PC-9 (cell line): ENCODE measurements at regions not wholly inside any gene's neighbourhood (a gene's known extent, or its start where the extent isn't known, plus 50 kb on each side); places are given as distances from the start of the nearest gene placed in this dataset.

Experiments
- BruUV-seq: library from RNA; stranded (reverse); fragments of 400-500 nt; replicated peaks from 2 replicates; lab custom pipeline; 2021; lab: Mats Ljungman, UMichigan
- CTCF ChIA-PET: fragments of 300-600 bp; sonication (Branson Sonifier 250); formaldehyde crosslinking; loops from one replicate; lab custom pipeline; 2022; ENCODE audit warnings: antibody characterized with exemption; lab: Charles Lee
- POLR2A ChIA-PET: fragments of 300-600 bp; sonication (Branson Sonifier 250); formaldehyde crosslinking; loops from one replicate; lab custom pipeline; 2022; ENCODE audit warnings: antibody characterized with exemption; ENCODE audit not compliant: unreplicated experiment; lab: Charles Lee
- DNase-seq, 2 experiments: peaks; one replicate each; pipeline versions ENCODE4 v3.0.0 to v3.0.0-alpha.2; 2015 to 2022; ENCODE audit warnings: mixed read lengths in 1 of 2
- H2AFZ ChIP-seq: fragments of 200-600 bp; sonication (generic); 2 replicates; pipeline ENCODE4 v1.8.1; 2017; ENCODE audit warnings: antibody characterized with exemption
- H3F3A ChIP-seq: fragments of 200-600 bp; sonication (generic); 2 replicates; pipeline ENCODE4 v1.8.1; 2017; ENCODE audit warnings: antibody characterized with exemption, mild to moderate bottlenecking, low read depth; ENCODE audit not compliant: insufficient read depth
- H3K27ac ChIP-seq: fragments of 200-600 bp; sonication (generic); 2 replicates; pipeline ENCODE4 v1.6.1; 2016; ENCODE audit warnings: mixed run types
- H3K27me3 ChIP-seq: fragments of 200-600 bp; sonication (generic); 2 replicates; pipeline ENCODE4 v1.6.1; 2016; ENCODE audit warnings: low read depth, mixed run types; ENCODE audit not compliant: insufficient read depth
- H3K36me3 ChIP-seq: fragments of 200-600 bp; sonication (generic); 2 replicates; pipeline ENCODE4 v1.6.1; 2016; ENCODE audit warnings: low read depth, mixed run types
- H3K4me1 ChIP-seq: fragments of 200-600 bp; sonication (generic); replicated peaks from 2 replicates; pipeline ENCODE4 v1.6.1; 2016; ENCODE audit warnings: mixed run types; ENCODE audit not compliant: insufficient read depth
- H3K4me2 ChIP-seq: fragments of 200-600 bp; sonication (generic); 2 replicates; pipeline ENCODE4 v1.6.1; 2017; ENCODE audit warnings: mixed run types
- H3K4me3 ChIP-seq: fragments of 200-600 bp; sonication (generic); 2 replicates; pipeline ENCODE4 v1.6.1; 2016; ENCODE audit warnings: mixed run types
- H3K79me2 ChIP-seq: fragments of 200-600 bp; sonication (generic); 2 replicates; pipeline ENCODE4 v1.6.1; 2017; ENCODE audit warnings: low read depth, mixed run types
- H3K9me2 ChIP-seq: fragments of 200-600 bp; sonication (generic); 2 replicates; pipeline ENCODE4 v1.8.1; 2017; ENCODE audit warnings: mild to moderate bottlenecking; ENCODE audit not compliant: insufficient read depth
- H3K9me3 ChIP-seq: fragments of 200-600 bp; sonication (generic); 2 replicates; pipeline ENCODE4 v1.8.1; 2016; ENCODE audit warnings: low read depth; ENCODE audit not compliant: insufficient read depth
- H4K20me1 ChIP-seq: fragments of 200-600 bp; sonication (generic); 2 replicates; pipeline ENCODE4 v1.8.1; 2017; ENCODE audit not compliant: insufficient read depth
- EZH2 ChIP-seq: fragments of 200-600 bp; sonication (generic); IDR thresholded peaks from 2 replicates; pipeline ENCODE4 v1.8.0; 2017; ENCODE audit warnings: antibody characterized with exemption, low read depth
- intact Hi-C: fragments of 100-400 bp; cut with micrococcal nuclease; formaldehyde crosslinking; loops from one replicate; pipeline ENCODE4 v1.10.0; 2022; ENCODE audit not compliant: unreplicated experiment
- TF ChIP-seq, protein P1 (sequence below): fragments of 200-600 bp; sonication (generic); conservative IDR thresholded peaks from 2 replicates; pipeline ENCODE4 v1.6.1; 2017; ENCODE audit warnings: mixed run types, antibody characterized with exemption, mild to moderate bottlenecking, moderate library complexity

DNA sequence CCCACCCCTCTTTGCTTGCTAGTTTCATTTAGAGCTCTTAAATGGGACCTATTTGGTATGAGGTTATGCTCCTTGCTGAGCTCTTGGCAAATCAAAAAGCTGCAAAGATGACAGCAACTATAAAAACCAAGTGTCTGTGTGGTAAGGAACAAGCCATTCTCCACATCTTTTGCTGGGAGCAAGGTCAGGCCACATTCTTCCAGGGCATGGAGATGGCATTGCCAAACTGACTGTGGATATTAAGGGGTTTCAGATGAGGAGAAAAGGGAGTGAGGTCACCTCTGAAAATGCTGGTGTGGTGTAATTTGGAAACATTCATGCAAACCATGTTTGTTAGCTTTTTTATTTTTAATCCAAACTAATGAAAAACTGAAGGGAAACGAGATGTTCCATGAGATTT lies 218.8 kb upstream of the IL12B start:
- ChIA-PET POLR2A (no interaction called here), CTCF (no interaction called here)
- BruUV-seq = no TSS peak

DNA sequence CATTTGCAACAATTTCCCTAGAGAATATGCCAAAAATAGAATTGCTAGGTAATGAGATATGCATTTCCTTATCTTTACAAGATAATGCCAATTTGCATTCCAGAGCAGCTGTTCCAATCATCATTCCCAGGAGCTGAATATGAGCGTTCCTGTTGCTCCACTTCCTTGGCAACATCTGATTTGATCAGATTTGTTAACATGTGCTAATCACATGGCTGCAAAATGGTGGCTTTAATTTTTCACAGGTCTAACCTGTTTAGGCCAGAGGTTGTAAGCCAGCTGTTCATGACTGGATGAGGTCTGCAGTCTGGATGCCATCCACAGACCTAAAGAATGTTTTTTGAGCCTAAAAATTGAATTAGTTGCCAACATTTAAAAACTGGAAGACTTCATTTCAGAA lies 220.7 kb upstream of the IL12B start:
- H3K9me2 ChIP-seq = no peaks in the 10 kb centered on the region
- no peak overlapping the region for H3K27ac ChIP-seq
- CTCF ChIA-PET = no interaction called here
- H3K4me3 ChIP-seq = no peak overlapping the region
- H3K27me3 ChIP-seq = no peaks in the 10 kb centered on the region
- DNase-seq = no peak
- H3K4me1 ChIP-seq = no peaks in the 10 kb centered on the region
- no peaks in the 10 kb centered on the region for H3F3A ChIP-seq
- peaks cover 4% of the 10 kb centered on the region; the same call in 1 of the 2 replicates for H3K9me3 ChIP-seq
- H3K4me2 ChIP-seq = no peak overlapping the region
- intact Hi-C loops = no loop called here
- POLR2A ChIA-PET = no interaction called here
- no peaks in the 10 kb centered on the region for H4K20me1 ChIP-seq
- H3K79me2 ChIP-seq = no peaks in the 10 kb centered on the region
- H3K36me3 ChIP-seq = no peaks in the 10 kb centered on the region
- BruUV-seq = no TSS peak
- no peak overlapping the region for H2AFZ ChIP-seq
- TF ChIP-seq EZH2 = no peak
- TF ChIP-seq, protein P1, sequence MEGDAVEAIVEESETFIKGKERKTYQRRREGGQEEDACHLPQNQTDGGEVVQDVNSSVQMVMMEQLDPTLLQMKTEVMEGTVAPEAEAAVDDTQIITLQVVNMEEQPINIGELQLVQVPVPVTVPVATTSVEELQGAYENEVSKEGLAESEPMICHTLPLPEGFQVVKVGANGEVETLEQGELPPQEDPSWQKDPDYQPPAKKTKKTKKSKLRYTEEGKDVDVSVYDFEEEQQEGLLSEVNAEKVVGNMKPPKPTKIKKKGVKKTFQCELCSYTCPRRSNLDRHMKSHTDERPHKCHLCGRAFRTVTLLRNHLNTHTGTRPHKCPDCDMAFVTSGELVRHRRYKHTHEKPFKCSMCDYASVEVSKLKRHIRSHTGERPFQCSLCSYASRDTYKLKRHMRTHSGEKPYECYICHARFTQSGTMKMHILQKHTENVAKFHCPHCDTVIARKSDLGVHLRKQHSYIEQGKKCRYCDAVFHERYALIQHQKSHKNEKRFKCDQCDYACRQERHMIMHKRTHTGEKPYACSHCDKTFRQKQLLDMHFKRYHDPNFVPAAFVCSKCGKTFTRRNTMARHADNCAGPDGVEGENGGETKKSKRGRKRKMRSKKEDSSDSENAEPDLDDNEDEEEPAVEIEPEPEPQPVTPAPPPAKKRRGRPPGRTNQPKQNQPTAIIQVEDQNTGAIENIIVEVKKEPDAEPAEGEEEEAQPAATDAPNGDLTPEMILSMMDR = no peak

More for the DNA sequence above, 218.8 kb upstream of the IL12B start:
- DNase-seq = no peak
- Histone ChIP-seq H3F3A (0 out of 2 replicates have a peak, but pooled peaks cover 2% of the 10 kb centered on the region), H3K9me3 (peaks cover 4% of the 10 kb centered on the region; the same call in 1 of the 2 replicates), H3K27me3 (no peaks in the 10 kb centered on the region), H3K4me2 (no peak overlapping the region), H3K36me3 (no peaks in the 10 kb centered on the region), H3K27ac (no peak overlapping the region), H2AFZ (no peak overlapping the region), H4K20me1 (no peaks in the 10 kb centered on the region), H3K79me2 (no peaks in the 10 kb centered on the region), H3K9me2 (no peaks in the 10 kb centered on the region), H3K4me1 (peaks cover 8% of the 10 kb centered on the region), H3K4me3 (no peak overlapping the region)
- TF ChIP-seq, protein P1 = no peak
- no peak for TF ChIP-seq EZH2
- intact Hi-C loops = no loop called here

DNA sequence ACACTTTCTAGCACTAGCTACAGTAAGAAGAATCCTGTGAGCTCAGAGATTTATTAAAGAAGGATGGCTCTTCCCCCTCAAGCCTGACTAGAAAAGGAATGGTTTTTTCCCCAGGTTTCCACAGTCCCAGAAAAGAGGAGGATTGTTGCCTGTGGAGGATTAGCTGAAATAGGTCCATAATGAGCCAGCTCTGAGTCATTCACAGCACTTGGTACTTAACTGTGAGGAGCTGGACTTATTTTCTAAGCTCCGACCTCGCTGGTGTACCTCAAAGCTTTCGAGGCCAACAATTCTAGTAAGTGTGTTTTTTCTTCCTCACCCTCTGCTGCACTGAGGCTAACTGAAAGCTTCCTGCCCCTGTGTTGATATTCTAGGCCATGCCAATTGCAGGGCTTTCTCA lies 222.5 kb upstream of the IL12B start:
- no peak overlapping the region for H2AFZ ChIP-seq
- BruUV-seq = no TSS peak
- H3K4me1 ChIP-seq = no peaks in the 10 kb centered on the region
- no peaks in the 10 kb centered on the region for H3K27me3 ChIP-seq
- no peak overlapping the region for H3K4me2 ChIP-seq
- H3K9me2 ChIP-seq = no peaks in the 10 kb centered on the region
- no peak for DNase-seq
- H3K9me3 ChIP-seq = peaks cover 4% of the 10 kb centered on the region; the same call in 1 of the 2 replicates
- CTCF ChIA-PET = no interaction called here
- H4K20me1 ChIP-seq = no peaks in the 10 kb centered on the region
- intact Hi-C loops = no loop called here
- POLR2A ChIA-PET = no interaction called here
- H3K4me3 ChIP-seq = no peak overlapping the region
- no peak overlapping the region for H3K27ac ChIP-seq
- no peaks in the 10 kb centered on the region for H3K36me3 ChIP-seq
- H3K79me2 ChIP-seq = no peaks in the 10 kb centered on the region
- TF ChIP-seq EZH2 = no peak
- TF ChIP-seq, protein P1 = no peak
- no peaks in the 10 kb centered on the region for H3F3A ChIP-seq
